GM23338 (cell line): ENCODE measurements at regions not wholly inside any gene's neighbourhood (a gene's known extent, or its start where the extent isn't known, plus 50 kb on each side); places are given as distances from the start of the nearest gene placed in this dataset.
A peak's percentile ranks its signal among the peaks of the same experiment; 100 is the strongest.

Experiments
- ATAC-seq: fragments of 200-7000 bp; cut with Tn5 transposase; 3 replicates; pipeline ENCODE4 v1.9.1; 2020
- DNase-seq: peaks from one replicate; pipeline ENCODE4 v3.0.0-alpha.2; 2015; ENCODE audit warnings: low spot score
- H2AFZ ChIP-seq: fragments of 200-600 bp; sonication (generic); 2 replicates; pipeline ENCODE4 v1.8.0; 2016; ENCODE audit warnings: antibody characterized with exemption, mild to moderate bottlenecking, moderate library complexity
- H3F3A ChIP-seq: fragments of 200-600 bp; sonication (generic); replicated peaks from 2 replicates; pipeline ENCODE4 v1.8.0; 2017; ENCODE audit warnings: antibody characterized with exemption, mixed run types, low read depth
- H3K27ac ChIP-seq: fragments of 200-600 bp; sonication (generic); 2 replicates; pipeline ENCODE4 v1.6.1; 2016; ENCODE audit warnings: low read depth
- H3K27me3 ChIP-seq: fragments of 200-600 bp; sonication (generic); 2 replicates; pipeline ENCODE4 v1.8.0; 2016; ENCODE audit warnings: mild to moderate bottlenecking, mixed run types, moderate library complexity; ENCODE audit not compliant: insufficient read depth
- H3K36me3 ChIP-seq: fragments of 200-600 bp; sonication (generic); 2 replicates; pipeline ENCODE4 v1.8.0; 2016; ENCODE audit warnings: mild to moderate bottlenecking; ENCODE audit not compliant: insufficient read depth
- H3K4me1 ChIP-seq: fragments of 200-600 bp; sonication (generic); 2 replicates; pipeline ENCODE4 v1.8.0; 2016; ENCODE audit warnings: mild to moderate bottlenecking, moderate library complexity; ENCODE audit not compliant: insufficient read depth
- H3K4me2 ChIP-seq: fragments of 200-600 bp; sonication (generic); 2 replicates; pipeline ENCODE4 v1.7.1; 2017; ENCODE audit warnings: mixed run types
- H3K4me3 ChIP-seq: fragments of 200-600 bp; sonication (generic); 2 replicates; pipeline ENCODE4 v1.6.1; 2016; ENCODE audit warnings: mixed run types
- H3K79me2 ChIP-seq: fragments of 200-600 bp; sonication (generic); replicated peaks from 2 replicates; pipeline ENCODE4 v1.8.0; 2017; ENCODE audit warnings: mild to moderate bottlenecking; ENCODE audit not compliant: insufficient read depth
- H3K9me2 ChIP-seq: fragments of 200-600 bp; sonication (generic); 2 replicates; pipeline ENCODE4 v1.8.0; 2017; ENCODE audit not compliant: insufficient read depth
- H4K20me1 ChIP-seq: fragments of 200-600 bp; sonication (generic); replicated peaks from 2 replicates; pipeline ENCODE4 v1.8.0; 2017; ENCODE audit warnings: mild to moderate bottlenecking; ENCODE audit not compliant: insufficient read depth
- H3K27ac Mint-ChIP-seq: 2 replicates; pipeline ENCODE4 v1.8.0; 2020; ENCODE audit warnings: inconsistent platforms, mild to moderate bottlenecking, moderate library complexity, mixed read lengths
- H3K27me3 Mint-ChIP-seq: 3 replicates; pipeline ENCODE4 v1.8.0; 2022; ENCODE audit warnings: low read depth, mild to moderate bottlenecking, moderate library complexity, mixed read lengths, inconsistent platforms; ENCODE audit not compliant: insufficient read depth, poor library complexity
- H3K36me3 Mint-ChIP-seq: 3 replicates; pipeline ENCODE4 v1.8.0; 2021; ENCODE audit warnings: low read depth, mild to moderate bottlenecking, inconsistent platforms, moderate library complexity, mixed read lengths
- H3K4me1 Mint-ChIP-seq: 3 replicates; pipeline ENCODE4 v1.8.0; 2020; ENCODE audit warnings: mild to moderate bottlenecking, inconsistent platforms, mixed read lengths
- H3K4me3 Mint-ChIP-seq: 3 replicates; pipeline ENCODE4 v1.8.0; 2021; ENCODE audit warnings: moderate library complexity, mild to moderate bottlenecking, inconsistent platforms, mixed read lengths
- H3K9me3 Mint-ChIP-seq: 3 replicates; pipeline ENCODE4 v1.8.0; 2020; ENCODE audit warnings: moderate library complexity, mild to moderate bottlenecking, inconsistent platforms, mixed read lengths
- CREB1 ChIP-seq: fragments of 250-450 bp; sonication (Bioruptor Pico); IDR thresholded peaks from 2 replicates; pipeline ENCODE4 v1.5.0; 2020; ENCODE audit warnings: low read depth, mild to moderate bottlenecking, moderate library complexity
- CTCF ChIP-seq, 2 experiments: fragments of 200-600 bp in 1 of 2; sonication (generic) in 1 of 2; conservative IDR thresholded peaks; 2 replicates each; pipeline versions ENCODE4 v1.5.1 to v1.6.1; 2016 to 2017; ENCODE audit warnings: antibody characterized with exemption in 2 of 2, low read depth in 2 of 2, mild to moderate bottlenecking in 2 of 2, moderate library complexity in 1 of 2
- ETS1 ChIP-seq: IDR thresholded peaks from 2 replicates; pipeline ENCODE4 v1.6.1; 2016; ENCODE audit warnings: antibody characterized with exemption
- EZH2 ChIP-seq: fragments of 200-600 bp; sonication (generic); IDR thresholded peaks from one replicate; pipeline ENCODE4 v1.8.0; 2017; ENCODE audit warnings: antibody characterized with exemption, mild to moderate bottlenecking, low read depth; ENCODE audit not compliant: unreplicated experiment
- EZH2phosphoT487 ChIP-seq: fragments of 200-600 bp; sonication (generic); IDR thresholded peaks from one replicate; pipeline ENCODE4 v1.8.1; 2018; ENCODE audit warnings: antibody characterized with exemption; ENCODE audit not compliant: unreplicated experiment
- JUNB ChIP-seq: IDR thresholded peaks from one replicate; pipeline ENCODE4 v1.6.1; 2016; ENCODE audit warnings: antibody characterized with exemption; ENCODE audit not compliant: unreplicated experiment
- NANOG ChIP-seq: IDR thresholded peaks from 2 replicates; pipeline ENCODE4 v1.6.1; 2016; ENCODE audit warnings: antibody characterized with exemption, borderline replicate concordance
- REST ChIP-seq: IDR thresholded peaks from one replicate; pipeline ENCODE4 v1.6.1; 2018; ENCODE audit warnings: antibody characterized with exemption; ENCODE audit not compliant: unreplicated experiment
- STAT1 ChIP-seq: IDR thresholded peaks from one replicate; pipeline ENCODE4 v1.6.1; 2016; ENCODE audit warnings: antibody characterized with exemption; ENCODE audit not compliant: unreplicated experiment
- ZNF331 ChIP-seq: fragments of 250-450 bp; sonication (Bioruptor Pico); IDR thresholded peaks from 2 replicates; pipeline ENCODE4 v1.5.0; 2020; ENCODE audit warnings: low read depth, mild to moderate bottlenecking, moderate library complexity
- ZNF462 ChIP-seq: fragments of 250-450 bp; sonication (Bioruptor Pico); IDR thresholded peaks from 2 replicates; pipeline ENCODE4 v1.5.0; 2020; ENCODE audit warnings: mild to moderate bottlenecking, moderate library complexity

- H3K4me2 ChIP-seq, result no peak overlapping the region
- Mint-ChIP-seq H3K27me3 (no peaks in the 10 kb centered on the region), H3K4me1 (peaks cover 4% of the 10 kb centered on the region), H3K27ac (no peak overlapping the region), H3K9me3 (peaks cover 3% of the 10 kb centered on the region; the same call in 1 of the 3 replicates), H3K4me3 (no peak overlapping the region), H3K36me3 (no peaks in the 10 kb centered on the region)
- DNase-seq (peak; percentile 0), ATAC-seq (peak; percentile 70)
- H3K27ac ChIP-seq, result no peak overlapping the region
- no peaks in the 10 kb centered on the region for H3K4me1 ChIP-seq
- no peaks in the 10 kb centered on the region for H3K27me3 ChIP-seq
- H3K9me2 ChIP-seq, result no peaks in the 10 kb centered on the region
- no peaks in the 10 kb centered on the region for H3F3A ChIP-seq
- no peak overlapping the region for H3K4me3 ChIP-seq
- H4K20me1 ChIP-seq, result no peaks in the 10 kb centered on the region
- TF ChIP-seq EZH2 (no peak), STAT1 (no peak), ZNF331 (CRISPR knock-in tag) (no peak), NANOG (no peak), CREB1 (no peak), ETS1 (no peak), JUNB (no peak), CTCF (conservative IDR thresholded peaks at IDR 0.05; ENCODE audit: low read depth in 2 of 2) (no peak), EZH2phosphoT487 (no peak), REST (no peak), ZNF462 (CRISPR knock-in tag) (no peak)
- no peaks in the 10 kb centered on the region for H3K36me3 ChIP-seq
- no peaks in the 10 kb centered on the region for H3K79me2 ChIP-seq
- peak overlapping the region; percentile 12; the same call in 1 of the 2 replicates for H2AFZ ChIP-seq
Measured at GRCh38 chr5:57550132-57550531, 67.5 kb upstream of the ACTBL2 start.
